Epithelial cell of esophagus (primary cell): ENCODE measurements at regions not wholly inside any gene's neighbourhood (a gene's known extent, or its start where the extent isn't known, plus 50 kb on each side); places are given as distances from the start of the nearest gene placed in this dataset.

Source experiments
- DNase-seq: peaks from one replicate; pipeline ENCODE4 v3.0.0; 2010; ENCODE audit warnings: low read depth
- H3K4me3 ChIP-seq: 2 replicates; pipeline ENCODE4 v1.5.1; 2011; ENCODE audit warnings: mild to moderate bottlenecking, low read length, control low read depth
- TF ChIP-seq, protein P1 (sequence below): IDR thresholded peaks from 2 replicates; pipeline ENCODE4 v1.5.1; 2011; ENCODE audit warnings: low read depth, mild to moderate bottlenecking, low read length, control low read depth, inconsistent platforms; ENCODE audit not compliant: insufficient read depth; ENCODE audit errors: missing control alignments

DNA sequence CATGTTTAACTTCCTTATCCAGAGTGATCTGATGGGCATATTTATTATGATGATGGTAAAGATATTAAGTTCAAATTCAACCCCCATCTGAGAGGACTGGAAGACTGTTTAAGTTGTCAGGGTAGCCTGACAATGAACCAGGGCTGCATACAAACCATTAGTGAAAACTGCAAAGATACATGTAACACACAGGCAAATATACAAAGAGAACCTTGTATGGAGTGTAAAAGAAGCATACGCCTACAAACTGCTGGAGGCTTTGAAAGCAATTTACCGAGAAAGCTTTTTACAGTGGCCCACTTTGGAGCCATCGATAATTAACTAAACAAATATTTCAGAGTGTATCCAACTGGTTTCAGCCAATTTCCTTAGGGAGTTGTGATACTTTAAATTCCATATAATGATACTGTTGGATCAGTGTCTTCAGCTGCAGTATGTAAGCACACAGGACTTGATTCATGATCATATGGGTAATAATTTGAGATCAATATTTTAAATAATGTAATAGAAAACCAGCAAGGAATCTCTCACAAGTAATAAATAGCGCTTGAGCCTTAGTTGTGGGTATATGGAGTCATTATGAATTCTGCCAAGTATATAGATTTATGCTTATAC, 231.5 kb upstream of the SPRY2 start:
- no peak overlapping the region for H3K4me3 ChIP-seq
- DNase-seq, result no peak
- TF ChIP-seq, protein P1, sequence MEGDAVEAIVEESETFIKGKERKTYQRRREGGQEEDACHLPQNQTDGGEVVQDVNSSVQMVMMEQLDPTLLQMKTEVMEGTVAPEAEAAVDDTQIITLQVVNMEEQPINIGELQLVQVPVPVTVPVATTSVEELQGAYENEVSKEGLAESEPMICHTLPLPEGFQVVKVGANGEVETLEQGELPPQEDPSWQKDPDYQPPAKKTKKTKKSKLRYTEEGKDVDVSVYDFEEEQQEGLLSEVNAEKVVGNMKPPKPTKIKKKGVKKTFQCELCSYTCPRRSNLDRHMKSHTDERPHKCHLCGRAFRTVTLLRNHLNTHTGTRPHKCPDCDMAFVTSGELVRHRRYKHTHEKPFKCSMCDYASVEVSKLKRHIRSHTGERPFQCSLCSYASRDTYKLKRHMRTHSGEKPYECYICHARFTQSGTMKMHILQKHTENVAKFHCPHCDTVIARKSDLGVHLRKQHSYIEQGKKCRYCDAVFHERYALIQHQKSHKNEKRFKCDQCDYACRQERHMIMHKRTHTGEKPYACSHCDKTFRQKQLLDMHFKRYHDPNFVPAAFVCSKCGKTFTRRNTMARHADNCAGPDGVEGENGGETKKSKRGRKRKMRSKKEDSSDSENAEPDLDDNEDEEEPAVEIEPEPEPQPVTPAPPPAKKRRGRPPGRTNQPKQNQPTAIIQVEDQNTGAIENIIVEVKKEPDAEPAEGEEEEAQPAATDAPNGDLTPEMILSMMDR, result no peak

DNA sequence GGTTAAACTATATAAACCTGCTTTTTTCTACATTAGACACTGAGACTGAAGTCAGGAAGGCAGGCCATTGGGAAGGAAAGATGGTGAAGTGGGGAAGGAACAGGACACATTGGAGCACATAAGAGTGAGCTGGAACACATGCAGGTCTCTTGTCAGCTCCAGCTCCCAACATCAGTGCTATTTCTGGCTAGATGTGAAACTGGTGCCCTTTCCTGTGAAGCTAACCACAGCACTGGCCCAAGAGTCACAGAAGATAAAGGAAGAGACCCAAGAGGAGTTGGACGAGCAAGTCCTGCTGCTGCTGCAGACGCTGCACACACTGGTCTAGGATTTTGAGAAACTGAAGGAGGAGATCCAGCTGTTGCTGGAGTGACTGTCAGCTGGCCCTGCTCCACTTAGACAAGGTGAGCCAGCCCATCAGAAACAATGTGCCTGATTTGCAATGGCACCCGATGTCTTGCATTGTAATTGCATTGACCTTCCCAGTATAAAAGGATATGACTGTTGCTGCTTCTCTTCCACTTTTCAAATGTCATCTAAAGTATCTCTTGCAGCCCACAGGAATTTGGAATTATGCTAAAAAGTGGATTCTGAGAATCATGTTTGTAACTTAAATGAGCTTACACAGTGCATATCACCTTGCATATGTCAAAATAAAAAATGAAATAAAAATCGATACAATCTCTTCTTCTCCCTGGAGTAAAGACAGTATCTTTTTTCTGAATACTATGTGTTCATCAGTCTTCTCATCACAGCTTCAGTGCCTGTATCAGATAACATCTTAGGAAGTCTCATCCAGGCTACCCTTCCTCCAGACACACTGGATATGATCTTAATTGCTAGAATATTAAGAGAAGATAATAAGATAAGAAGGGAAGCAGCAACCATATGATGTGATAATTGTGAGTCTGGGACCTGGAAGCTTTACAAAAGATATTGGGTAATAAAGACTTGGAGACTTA, 230.7 kb upstream of the SPRY2 start:
- no peak for DNase-seq
- TF ChIP-seq, protein P1, result no peak
- H3K4me3 ChIP-seq, result no peak overlapping the region

DNA sequence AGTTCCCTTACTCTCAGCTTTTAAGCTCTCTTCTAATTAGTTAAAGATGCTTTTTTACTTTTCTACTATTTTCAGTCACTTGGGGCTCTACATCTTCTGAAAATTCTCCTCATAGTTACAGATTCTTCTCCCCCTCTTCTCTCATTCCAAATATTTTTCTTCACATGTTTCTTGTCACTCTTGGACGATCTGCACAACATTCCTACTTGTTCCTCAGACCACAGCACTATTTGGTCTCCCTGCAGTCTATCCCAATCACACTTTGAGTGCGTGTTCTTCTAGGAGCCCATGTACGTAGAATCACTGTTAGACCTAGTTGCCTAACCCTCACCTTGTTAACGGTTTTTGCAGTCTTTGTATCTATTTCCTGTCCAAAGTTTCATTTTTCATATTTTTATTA, 222.5 kb upstream of the SPRY2 start:
- H3K4me3 ChIP-seq, result no peak overlapping the region
- DNase-seq, result no peak
- TF ChIP-seq, protein P1, result no peak

DNA sequence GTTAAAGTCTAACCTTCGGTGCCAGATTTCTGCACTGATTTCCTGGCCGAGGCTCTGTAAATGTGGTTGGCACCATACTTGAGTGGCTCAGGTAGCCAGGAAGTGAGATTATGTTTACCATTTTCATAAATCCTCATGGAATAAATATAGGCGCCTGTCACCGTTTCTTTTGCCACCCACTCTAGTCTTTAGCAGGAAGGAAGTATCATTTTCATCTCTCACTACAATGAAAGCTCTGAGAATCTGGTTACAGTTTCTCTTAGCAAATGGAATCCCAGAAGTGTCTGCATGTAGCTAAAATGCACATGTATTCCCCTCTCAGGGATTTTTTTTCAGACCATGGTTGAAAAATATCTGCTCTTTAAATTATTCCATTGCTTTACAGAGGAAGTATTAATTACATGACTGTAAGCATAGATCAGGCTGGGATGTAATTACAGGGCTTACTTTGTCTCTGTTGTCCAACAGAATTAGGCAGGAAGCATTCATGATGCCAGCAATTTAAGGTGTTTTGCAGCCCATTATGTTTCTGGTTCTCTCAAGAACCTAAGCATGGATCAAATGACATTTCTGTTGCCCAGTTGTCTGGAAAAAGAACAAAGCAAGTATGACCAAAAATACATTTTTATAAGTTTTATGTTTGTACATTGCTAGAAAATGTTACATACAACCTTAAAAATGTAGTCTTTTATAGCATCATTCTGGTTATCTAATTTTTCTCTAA, 221.7 kb upstream of the SPRY2 start:
- no peak for DNase-seq
- H3K4me3 ChIP-seq, result no peak overlapping the region
- TF ChIP-seq, protein P1, result no peak

DNA sequence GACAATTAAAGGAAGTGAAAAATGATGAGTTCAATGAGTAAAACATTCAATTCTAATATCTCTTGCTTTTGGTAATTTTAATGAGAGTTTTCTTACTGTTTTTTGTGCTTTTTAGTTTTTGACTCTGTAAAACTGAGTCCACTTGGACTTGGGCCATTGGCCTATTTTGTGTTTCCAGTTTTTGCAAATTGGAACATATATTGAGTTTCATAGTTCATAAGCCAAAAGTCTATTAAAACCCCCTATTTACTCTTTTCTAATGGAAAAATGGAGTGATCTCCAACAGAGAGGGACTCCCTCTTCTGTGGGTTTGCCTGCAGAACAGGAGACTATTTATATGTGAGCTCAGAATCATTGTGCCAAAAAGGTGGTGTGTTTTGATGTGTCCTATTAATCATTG, 219.7 kb upstream of the SPRY2 start:
- no peak for DNase-seq
- TF ChIP-seq, protein P1, result no peak
- H3K4me3 ChIP-seq, result no peak overlapping the region

DNA sequence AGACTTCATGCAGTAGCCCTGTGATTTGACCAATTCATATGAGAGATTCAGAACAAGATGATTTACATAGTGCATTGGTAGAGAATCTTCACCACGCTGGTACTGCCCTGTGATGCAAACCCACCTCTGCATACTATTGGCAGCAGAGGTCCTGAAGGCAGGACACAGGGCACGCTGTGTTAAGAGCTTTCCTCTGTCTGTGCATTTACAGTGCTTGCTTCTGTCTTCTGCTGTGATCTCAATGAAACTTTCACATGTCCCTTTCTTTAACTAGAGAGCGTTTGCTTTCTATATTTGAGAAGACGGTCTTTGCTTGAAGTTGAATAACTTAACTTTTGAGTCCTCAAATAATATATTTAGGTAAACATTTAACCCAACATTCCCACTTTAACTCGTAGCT, 219.0 kb upstream of the SPRY2 start:
- no peak overlapping the region for H3K4me3 ChIP-seq
- DNase-seq, result no peak
- TF ChIP-seq, protein P1, result no peak
